ENCODE measurements at regions not wholly inside any gene's neighbourhood (a gene's known extent, or its start where the extent isn't known, plus 50 kb on each side); places are given as distances from the start of the nearest gene placed in this dataset.

GRCh38 chr5:167156446-167156845, 1135.0 kb upstream of the WWC1 start:
- no peaks in the 10 kb centered on the region for H3K4me1 ChIP-seq
- H3K9me3 ChIP-seq, result no peaks in the 10 kb centered on the region
- no peaks in the 10 kb centered on the region for H3K27me3 ChIP-seq
- H3K27ac ChIP-seq, result no peak overlapping the region
- intact Hi-C loops (cut with DNase I; ENCODE audit: low total_unique reads), result no loop called here
- TF ChIP-seq POLR2A (IDR thresholded peaks at IDR 0.05) (no peak), CTCF (IDR thresholded peaks at IDR 0.05 in 4 of 5, conservative IDR thresholded peaks at IDR 0.05 in 1 of 5) (no peak)
- in situ Hi-C loops (cut with MboI; ENCODE audit: low sequenced_read_pairs in 4 of 4), result no loop called here
- no peaks in the 10 kb centered on the region for H3K36me3 ChIP-seq
- DNase-seq, result no peak
- H3K4me3 ChIP-seq, result no peak overlapping the region
- ATAC-seq, result no peak

- Histone ChIP-seq H3K36me3 (no peaks in the 10 kb centered on the region), H3K9me3 (no peaks in the 10 kb centered on the region), H3K4me1 (no peaks in the 10 kb centered on the region), H3K27ac (no peak overlapping the region), H3K27me3 (no peaks in the 10 kb centered on the region), H3K4me3 (no peak overlapping the region)
- DNase-seq, result no peak
- intact Hi-C loops (cut with DNase I; ENCODE audit: low total_unique reads), result no loop called here
- no peak for TF ChIP-seq POLR2A (IDR thresholded peaks at IDR 0.05)
- TF ChIP-seq CTCF (IDR thresholded peaks at IDR 0.05 in 4 of 5, conservative IDR thresholded peaks at IDR 0.05 in 1 of 5), result no peak
- no peak for ATAC-seq
- in situ Hi-C loops (cut with MboI; ENCODE audit: low sequenced_read_pairs in 4 of 4), result no loop called here
Observed at GRCh38 chr5:167158588-167158987, 1132.9 kb upstream of the WWC1 start.

GRCh38 chr5:167160388-167160787, 1131.1 kb upstream of the WWC1 start:
- in situ Hi-C loops (cut with MboI; ENCODE audit: low sequenced_read_pairs in 4 of 4), result no loop called here
- Histone ChIP-seq H3K27me3 (no peaks in the 10 kb centered on the region), H3K4me1 (no peaks in the 10 kb centered on the region), H3K27ac (no peak overlapping the region), H3K36me3 (no peaks in the 10 kb centered on the region), H3K4me3 (no peak overlapping the region), H3K9me3 (no peaks in the 10 kb centered on the region)
- DNase-seq, result no peak
- intact Hi-C loops (cut with DNase I; ENCODE audit: low total_unique reads), result no loop called here
- TF ChIP-seq POLR2A (IDR thresholded peaks at IDR 0.05) (no peak), CTCF (IDR thresholded peaks at IDR 0.05 in 4 of 5, conservative IDR thresholded peaks at IDR 0.05 in 1 of 5) (no peak)
- no peak for ATAC-seq

GRCh38 chr5:167166696-167167095, 1124.7 kb upstream of the WWC1 start:
- Histone ChIP-seq H3K4me3 (no peak overlapping the region), H3K27ac (no peak overlapping the region), H3K36me3 (no peaks in the 10 kb centered on the region), H3K4me1 (no peaks in the 10 kb centered on the region), H3K9me3 (no peaks in the 10 kb centered on the region), H3K27me3 (no peaks in the 10 kb centered on the region)
- in situ Hi-C loops (cut with MboI; ENCODE audit: low sequenced_read_pairs in 4 of 4), result no loop called here
- no peak for DNase-seq
- intact Hi-C loops (cut with DNase I; ENCODE audit: low total_unique reads), result no loop called here
- TF ChIP-seq POLR2A (IDR thresholded peaks at IDR 0.05) (no peak), CTCF (IDR thresholded peaks at IDR 0.05 in 4 of 5, conservative IDR thresholded peaks at IDR 0.05 in 1 of 5) (no peak)
- no peak for ATAC-seq

GRCh38 chr5:167167191-167167795, 1124.2 kb upstream of the WWC1 start:
- Histone ChIP-seq H3K36me3 (no peaks in the 10 kb centered on the region), H3K4me3 (no peak overlapping the region), H3K27ac (no peak overlapping the region), H3K27me3 (no peaks in the 10 kb centered on the region), H3K4me1 (no peaks in the 10 kb centered on the region), H3K9me3 (no peaks in the 10 kb centered on the region)
- no peak for TF ChIP-seq CTCF (IDR thresholded peaks at IDR 0.05 in 4 of 5, conservative IDR thresholded peaks at IDR 0.05 in 1 of 5)
- intact Hi-C loops (cut with DNase I; ENCODE audit: low total_unique reads) (no loop called here), in situ Hi-C loops (cut with MboI; ENCODE audit: low sequenced_read_pairs in 4 of 4) (no loop called here)
- ATAC-seq (no peak), DNase-seq (no peak)

Data from gastrocnemius medialis (tissue), 4 donors.